Thyroid gland (tissue), 4 donors: ENCODE measurements at regions not wholly inside any gene's neighbourhood (a gene's known extent, or its start where the extent isn't known, plus 50 kb on each side); places are given as distances from the start of the nearest gene placed in this dataset.

Experiments
- DNase-seq, 2 donors: peaks; one replicate each; pipeline ENCODE4 v3.0.0-alpha.2; 2019
- H3K27ac ChIP-seq, 3 donors: fragments of 200-600 bp; sonication (generic); 1 replicate in 2 of 3; 2 replicates in 1 of 3; pipeline ENCODE4 v1.5.1; 2016 to 2019; ENCODE audit warnings: mild to moderate bottlenecking in 1 of 3, moderate library complexity in 1 of 3
- H3K27me3 ChIP-seq: fragments of 200-600 bp; sonication (generic); one replicate; pipeline ENCODE4 v1.5.1; 2019
- H3K36me3 ChIP-seq, 2 donors: fragments of 200-600 bp; sonication (generic); one replicate each; pipeline ENCODE4 v1.5.1; 2016 to 2019
- H3K4me1 ChIP-seq, 2 donors: fragments of 200-600 bp; sonication (generic); one replicate each; pipeline ENCODE4 v1.5.1; 2017 to 2019
- H3K4me3 ChIP-seq, 3 donors: fragments of 200-600 bp; sonication (generic); replicated peaks in 1 of 3; 1 replicate in 2 of 3; 2 replicates in 1 of 3; pipeline ENCODE4 v1.5.1; 2016; ENCODE audit warnings: mild to moderate bottlenecking in 1 of 3
- H3K9me3 ChIP-seq: fragments of 200-600 bp; sonication (generic); one replicate; pipeline ENCODE4 v1.5.1; 2017
- POLR2A ChIP-seq, 2 donors: fragments of 450-650 bp; IDR thresholded peaks; one replicate each; pipeline ENCODE4 v1.6.1; 2017; ENCODE audit warnings: antibody characterized with exemption in 2 of 2, mild to moderate bottlenecking in 2 of 2, moderate library complexity in 1 of 2
- WGBS, 2 donors: methylation state at CpG; one replicate each; pipeline ENCODE4 v1.1.5; 2017; 5-methylcytosine and 5-hydroxymethylcytosine counted together
- intact Hi-C: fragments of 100-400 bp; cut with DNase I; formaldehyde crosslinking; loops from one replicate; pipeline ENCODE4 v1.15.1; 2023
- TF ChIP-seq, protein P1 (sequence below), 6 experiments: fragments of 200-600 bp in 3 of 6; fragments of 450-650 bp in 3 of 6; sonication (generic) in 3 of 6; IDR thresholded peaks; one replicate each; pipeline ENCODE4 v1.5.1; 2016 to 2019; ENCODE audit warnings: antibody characterized with exemption in 6 of 6, mild to moderate bottlenecking in 2 of 6, inconsistent platforms in 1 of 6, moderate library complexity in 1 of 6

DNA sequence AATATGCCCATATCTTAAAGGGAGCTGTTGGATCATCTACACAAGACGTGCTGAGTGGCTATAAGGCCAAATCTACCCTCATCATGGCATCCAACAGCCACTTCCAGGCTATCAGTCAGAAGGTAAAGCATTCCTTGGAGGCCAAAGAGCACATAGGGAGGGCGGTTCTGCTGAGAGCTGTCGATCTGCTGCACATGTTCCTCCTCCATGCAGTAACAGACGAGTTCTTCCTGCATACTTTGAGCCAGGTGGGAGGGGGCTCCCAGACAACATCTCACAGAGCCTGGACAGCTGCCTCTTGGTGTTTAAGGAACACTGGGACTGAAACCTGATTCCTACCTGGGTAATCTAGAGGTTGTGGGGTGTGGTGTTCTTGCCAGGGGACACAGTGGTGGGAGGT lies 93.3 kb upstream of the RAI14 start:
- DNase-seq = no peak
- TF ChIP-seq POLR2A (IDR thresholded peaks at IDR 0.05) = no peak
- TF ChIP-seq, protein P1, sequence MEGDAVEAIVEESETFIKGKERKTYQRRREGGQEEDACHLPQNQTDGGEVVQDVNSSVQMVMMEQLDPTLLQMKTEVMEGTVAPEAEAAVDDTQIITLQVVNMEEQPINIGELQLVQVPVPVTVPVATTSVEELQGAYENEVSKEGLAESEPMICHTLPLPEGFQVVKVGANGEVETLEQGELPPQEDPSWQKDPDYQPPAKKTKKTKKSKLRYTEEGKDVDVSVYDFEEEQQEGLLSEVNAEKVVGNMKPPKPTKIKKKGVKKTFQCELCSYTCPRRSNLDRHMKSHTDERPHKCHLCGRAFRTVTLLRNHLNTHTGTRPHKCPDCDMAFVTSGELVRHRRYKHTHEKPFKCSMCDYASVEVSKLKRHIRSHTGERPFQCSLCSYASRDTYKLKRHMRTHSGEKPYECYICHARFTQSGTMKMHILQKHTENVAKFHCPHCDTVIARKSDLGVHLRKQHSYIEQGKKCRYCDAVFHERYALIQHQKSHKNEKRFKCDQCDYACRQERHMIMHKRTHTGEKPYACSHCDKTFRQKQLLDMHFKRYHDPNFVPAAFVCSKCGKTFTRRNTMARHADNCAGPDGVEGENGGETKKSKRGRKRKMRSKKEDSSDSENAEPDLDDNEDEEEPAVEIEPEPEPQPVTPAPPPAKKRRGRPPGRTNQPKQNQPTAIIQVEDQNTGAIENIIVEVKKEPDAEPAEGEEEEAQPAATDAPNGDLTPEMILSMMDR (IDR thresholded peaks at IDR 0.05) = no peak
- no peaks in the 10 kb centered on the region for H3K27me3 ChIP-seq
- WGBS, 2 donors = 90 to 95% methylated on average over 4 of the region's 4 CpGs
- H3K9me3 ChIP-seq = no peaks in the 10 kb centered on the region
- H3K36me3 ChIP-seq = no peaks in the 10 kb centered on the region
- peaks cover 10 to 13% of the 10 kb centered on the region in 2 donors for H3K4me1 ChIP-seq
- intact Hi-C loops = no loop called here
- H3K27ac ChIP-seq = no peak overlapping the region
- no peak overlapping the region for H3K4me3 ChIP-seq

- no peak for DNase-seq
- intact Hi-C loops = no loop called here
- Histone ChIP-seq H3K36me3 (no peaks in the 10 kb centered on the region), H3K9me3 (no peaks in the 10 kb centered on the region), H3K27me3 (no peaks in the 10 kb centered on the region), H3K4me3 (no peak overlapping the region), H3K4me1 (peaks cover 10 to 13% of the 10 kb centered on the region in 2 donors), H3K27ac (no peak overlapping the region)
- TF ChIP-seq, protein P1 (IDR thresholded peaks at IDR 0.05) = no peak
- 94 to 95% methylated on average over 6 of the region's 6 CpGs for WGBS, 2 donors
These were observed 92.9 kb upstream of the RAI14 start for GRCh38 chr5:34563269-34563668.

DNA sequence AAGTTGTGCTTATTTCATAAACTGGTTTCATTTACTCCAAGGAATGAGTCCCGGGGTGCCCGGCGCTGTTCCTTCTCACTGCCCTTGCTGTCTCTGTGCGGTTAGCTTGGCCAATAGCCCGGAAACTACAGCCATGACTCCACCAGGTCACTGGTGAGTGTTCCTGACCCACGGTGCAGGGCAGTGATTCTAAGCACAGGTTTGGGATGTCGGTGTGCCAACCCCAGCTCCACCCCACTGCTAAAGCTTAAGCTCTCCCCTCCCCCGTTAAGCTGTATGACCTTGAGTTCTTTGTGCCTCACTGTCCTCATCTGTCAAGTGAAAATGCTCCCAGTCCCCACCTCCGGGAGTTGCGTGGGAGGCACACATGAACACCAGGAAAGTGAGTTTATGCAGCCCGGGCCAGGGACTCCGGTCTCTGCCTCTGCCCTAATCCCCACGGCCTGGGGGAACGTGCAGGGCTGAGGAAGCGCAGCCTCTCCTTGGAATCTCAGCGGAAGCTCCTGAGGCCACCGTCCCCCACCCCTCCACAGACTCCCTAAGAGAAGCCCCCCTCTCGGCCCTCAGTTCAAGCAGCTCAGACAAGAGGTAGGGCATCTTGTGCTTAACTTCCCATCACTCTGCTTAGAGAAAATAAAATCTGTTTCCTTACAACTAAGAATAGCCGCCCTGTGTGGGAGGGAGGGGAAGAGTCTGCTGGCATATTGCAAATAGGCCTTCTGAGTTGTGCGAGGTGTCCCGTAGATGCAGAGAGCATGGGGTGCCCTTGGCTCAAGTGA lies 92.0 kb upstream of the RAI14 start:
- peak; percentile 67 to 81 for DNase-seq

GRCh38 chr5:34564710-34565235 lies 91.4 kb upstream of the RAI14 start:
- Histone ChIP-seq H3K9me3 (no peaks in the 10 kb centered on the region), H3K36me3 (no peaks in the 10 kb centered on the region), H3K4me1 (peaks cover 10 to 13% of the 10 kb centered on the region in 2 donors), H3K27ac (no peak overlapping the region), H3K27me3 (no peaks in the 10 kb centered on the region), H3K4me3 (no peak overlapping the region)
- 76 to 81% methylated on average over 15 of the region's 15 CpGs for WGBS, 2 donors
- no peak for TF ChIP-seq POLR2A (IDR thresholded peaks at IDR 0.05)
- TF ChIP-seq, protein P1 (IDR thresholded peaks at IDR 0.05) = no peak
- intact Hi-C loops = no loop called here
- peak; percentile 5 for DNase-seq

More for the DNA sequence above, 92.0 kb upstream of the RAI14 start:
- Histone ChIP-seq H3K27ac (no peak overlapping the region), H3K27me3 (no peaks in the 10 kb centered on the region), H3K4me3 (no peak overlapping the region), H3K36me3 (no peaks in the 10 kb centered on the region), H3K9me3 (no peaks in the 10 kb centered on the region), H3K4me1 (peaks cover 10 to 13% of the 10 kb centered on the region in 2 donors)
- 45 to 49% methylated on average over 21 of the region's 21 CpGs for WGBS, 2 donors
- TF ChIP-seq, protein P1 (IDR thresholded peaks at IDR 0.05) = no peak
- no peak for TF ChIP-seq POLR2A (IDR thresholded peaks at IDR 0.05)
- intact Hi-C loops = no loop called here

GRCh38 chr5:34570143-34570542 lies 86.0 kb upstream of the RAI14 start:
- Histone ChIP-seq H3K4me1 (no peaks in the 10 kb centered on the region), H3K4me3 (no peak overlapping the region), H3K9me3 (no peaks in the 10 kb centered on the region), H3K36me3 (no peaks in the 10 kb centered on the region), H3K27ac (no peak overlapping the region), H3K27me3 (no peaks in the 10 kb centered on the region)
- intact Hi-C loops = no loop called here
- DNase-seq = no peak
- TF ChIP-seq, protein P1 (IDR thresholded peaks at IDR 0.05) = no peak
- TF ChIP-seq POLR2A (IDR thresholded peaks at IDR 0.05) = no peak
- 91 to 92% methylated on average over 6 of the region's 6 CpGs for WGBS, 2 donors
